BJ (cell line): ENCODE measurements at regions not wholly inside any gene's neighbourhood (a gene's known extent, or its start where the extent isn't known, plus 50 kb on each side); places are given as distances from the start of the nearest gene placed in this dataset.

Experiments
- CTCF ChIA-PET: fragments of 350-600 bp; formaldehyde crosslinking; extraction: SDS; loops from one replicate; lab custom pipeline; 2021; ENCODE audit warnings: antibody characterized with exemption, inconsistent platforms; lab: Yijun Ruan, JAX
- POLR2A ChIA-PET: fragments of 300-600 bp; sonication (Branson Sonifier 250); formaldehyde crosslinking; extraction: SDS; loops from one replicate; lab custom pipeline; 2021; ENCODE audit warnings: antibody characterized with exemption; lab: Charles Lee
- DNase-seq: peaks from one replicate; pipeline ENCODE4 v3.0.0-alpha.2; 2011; ENCODE audit warnings: low read depth
- H3K27me3 ChIP-seq: 2 replicates; pipeline ENCODE4 v1.6.0; 2011; ENCODE audit warnings: low read length; ENCODE audit not compliant: control insufficient read depth, insufficient read depth
- H3K36me3 ChIP-seq: 2 replicates; pipeline ENCODE4 v1.5.1; 2011; ENCODE audit warnings: low read length; ENCODE audit not compliant: control insufficient read depth, insufficient read depth
- H3K4me3 ChIP-seq: 2 replicates; pipeline ENCODE4 v1.5.1; 2011; ENCODE audit warnings: low read depth, mild to moderate bottlenecking, control low read depth, low read length
- CTCF ChIP-seq: IDR thresholded peaks from 2 replicates; pipeline ENCODE4 v1.5.1; 2011; ENCODE audit warnings: low read depth, mild to moderate bottlenecking, control low read depth, inconsistent platforms, low read length, moderate library complexity; ENCODE audit not compliant: insufficient read depth

- Histone ChIP-seq H3K36me3 (no peaks in the 10 kb centered on the region), H3K4me3 (no peak overlapping the region), H3K27me3 (no peaks in the 10 kb centered on the region)
- no peak for DNase-seq
- ChIA-PET POLR2A (no interaction called here), CTCF (no interaction called here)
- TF ChIP-seq CTCF = no peak
Measured at GRCh38 chr5:6187501-6187900, 190.8 kb downstream of the MED10 start.

GRCh38 chr5:6185574-6185973 lies 192.8 kb downstream of the MED10 start:
- ChIA-PET POLR2A (no interaction called here), CTCF (no interaction called here)
- no peak for DNase-seq
- H3K36me3 ChIP-seq = no peaks in the 10 kb centered on the region
- H3K27me3 ChIP-seq = no peaks in the 10 kb centered on the region
- no peak overlapping the region for H3K4me3 ChIP-seq
- TF ChIP-seq CTCF = no peak

- no peak for TF ChIP-seq CTCF
- Histone ChIP-seq H3K27me3 (no peaks in the 10 kb centered on the region), H3K36me3 (no peaks in the 10 kb centered on the region), H3K4me3 (no peak overlapping the region)
- ChIA-PET CTCF (no interaction called here), POLR2A (no interaction called here)
- DNase-seq = no peak
Measured at GRCh38 chr5:6184481-6184880, 193.9 kb downstream of the MED10 start.

- H3K4me3 ChIP-seq = no peak overlapping the region
- DNase-seq = no peak
- TF ChIP-seq CTCF = no peak
- CTCF ChIA-PET = no interaction called here
- H3K27me3 ChIP-seq = no peaks in the 10 kb centered on the region
- POLR2A ChIA-PET = no interaction called here
- no peaks in the 10 kb centered on the region for H3K36me3 ChIP-seq
Measured at GRCh38 chr5:6183391-6184390, 194.7 kb downstream of the MED10 start.

- Histone ChIP-seq H3K27me3 (no peaks in the 10 kb centered on the region), H3K36me3 (no peaks in the 10 kb centered on the region), H3K4me3 (no peak overlapping the region)
- DNase-seq = no peak
- POLR2A ChIA-PET = no interaction called here
- no peak for TF ChIP-seq CTCF
- CTCF ChIA-PET = no interaction called here
Measured at GRCh38 chr5:6182271-6182815, 196.0 kb downstream of the MED10 start.
